Mammary epithelial cell (primary cell): ENCODE measurements at regions not wholly inside any gene's neighbourhood (a gene's known extent, or its start where the extent isn't known, plus 50 kb on each side); places are given as distances from the start of the nearest gene placed in this dataset.

Experiments
- EZH2 ChIP-seq: IDR thresholded peaks from 2 replicates; pipeline ENCODE4 v1.6.1; 2012; ENCODE audit warnings: low read length, inconsistent platforms, borderline replicate concordance
- TF ChIP-seq, protein P1 (sequence below), 2 donors: IDR thresholded peaks in 1 of 2; conservative IDR thresholded peaks in 1 of 2; 2 replicates each; pipeline ENCODE4 v1.5.1; 2011 to 2012; ENCODE audit warnings: inconsistent platforms in 2 of 2, low read length in 2 of 2, mild to moderate bottlenecking in 2 of 2, control low read depth in 1 of 2, low read depth in 1 of 2; ENCODE audit not compliant: insufficient read depth in 1 of 2; ENCODE audit errors: extremely low read depth in 1 of 2

DNA sequence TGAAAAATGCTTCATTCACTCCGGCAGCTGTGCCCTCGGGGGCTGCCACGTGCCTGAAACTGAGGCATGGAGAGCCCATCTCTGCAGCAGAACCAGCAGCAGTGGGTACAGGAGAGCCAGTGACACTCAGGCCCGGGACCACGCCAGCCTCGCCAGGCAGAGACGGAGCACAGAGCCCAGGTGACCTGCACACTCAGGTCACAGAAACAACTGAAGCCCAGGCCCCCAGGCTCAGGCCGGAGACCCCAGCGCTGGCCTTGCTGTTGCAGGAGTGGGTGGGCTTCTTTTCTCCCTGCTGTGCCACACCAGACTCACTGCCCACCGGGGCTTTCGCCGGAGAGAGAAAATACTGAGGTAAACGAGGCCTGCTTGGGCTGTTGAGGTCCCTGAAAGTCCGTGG, 117.3 kb downstream of the SOX1 start:
- TF ChIP-seq, protein P1, sequence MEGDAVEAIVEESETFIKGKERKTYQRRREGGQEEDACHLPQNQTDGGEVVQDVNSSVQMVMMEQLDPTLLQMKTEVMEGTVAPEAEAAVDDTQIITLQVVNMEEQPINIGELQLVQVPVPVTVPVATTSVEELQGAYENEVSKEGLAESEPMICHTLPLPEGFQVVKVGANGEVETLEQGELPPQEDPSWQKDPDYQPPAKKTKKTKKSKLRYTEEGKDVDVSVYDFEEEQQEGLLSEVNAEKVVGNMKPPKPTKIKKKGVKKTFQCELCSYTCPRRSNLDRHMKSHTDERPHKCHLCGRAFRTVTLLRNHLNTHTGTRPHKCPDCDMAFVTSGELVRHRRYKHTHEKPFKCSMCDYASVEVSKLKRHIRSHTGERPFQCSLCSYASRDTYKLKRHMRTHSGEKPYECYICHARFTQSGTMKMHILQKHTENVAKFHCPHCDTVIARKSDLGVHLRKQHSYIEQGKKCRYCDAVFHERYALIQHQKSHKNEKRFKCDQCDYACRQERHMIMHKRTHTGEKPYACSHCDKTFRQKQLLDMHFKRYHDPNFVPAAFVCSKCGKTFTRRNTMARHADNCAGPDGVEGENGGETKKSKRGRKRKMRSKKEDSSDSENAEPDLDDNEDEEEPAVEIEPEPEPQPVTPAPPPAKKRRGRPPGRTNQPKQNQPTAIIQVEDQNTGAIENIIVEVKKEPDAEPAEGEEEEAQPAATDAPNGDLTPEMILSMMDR (conservative IDR thresholded peaks at IDR 0.05 in 1 of 2, IDR thresholded peaks at IDR 0.05 in 1 of 2; ENCODE audit: extremely low read depth in 1 of 2, insufficient read depth in 1 of 2, low read depth in 1 of 2, low read length in 2 of 2), result no peak
- no peak for TF ChIP-seq EZH2
